ENCODE measurements at regions not wholly inside any gene's neighbourhood (a gene's known extent, or its start where the extent isn't known, plus 50 kb on each side); places are given as distances from the start of the nearest gene placed in this dataset.

DNA sequence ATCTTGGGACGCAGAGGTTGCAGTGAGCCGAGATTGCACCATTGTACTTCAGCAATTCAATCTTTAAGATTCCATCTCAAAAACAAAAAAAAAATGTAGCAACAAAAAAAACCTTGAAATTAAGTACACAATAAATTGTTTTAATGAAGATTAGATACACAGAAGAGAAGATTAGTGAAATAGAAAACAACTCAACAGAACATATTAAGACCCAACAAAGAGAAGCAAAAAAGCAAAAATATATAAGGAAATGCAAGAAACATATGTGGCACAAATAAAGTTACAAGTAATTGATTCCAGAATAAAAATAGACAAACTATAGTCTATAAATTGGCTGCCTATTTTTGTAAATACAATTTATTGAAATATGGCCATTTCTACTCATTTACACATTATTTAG is 445.2 kb downstream of the EPM2A start:
- no peak for DNase-seq (ENCODE audit: low spot score)
- ChIA-PET CTCF (no interaction called here), POLR2A (no interaction called here)
- no peaks in the 10 kb centered on the region for H3K27me3 Mint-ChIP-seq (ENCODE audit: low read depth)
- peaks cover 12% of the 10 kb centered on the region for H3K9me3 Mint-ChIP-seq
- no peak overlapping the region for H3K4me3 Mint-ChIP-seq
- no peak overlapping the region for H3K27ac Mint-ChIP-seq
- peaks cover 11% of the 10 kb centered on the region for H3K4me1 Mint-ChIP-seq
- no peak for ATAC-seq
- no peak for TF ChIP-seq IRF1 (CRISPR knock-in tag; IDR thresholded peaks at IDR 0.05)
- TF ChIP-seq ZNF671 (CRISPR knock-in tag; IDR thresholded peaks at IDR 0.05): no peak
- TF ChIP-seq ZBTB43 (CRISPR knock-in tag; IDR thresholded peaks at IDR 0.05): no peak
- TF ChIP-seq, protein P1, sequence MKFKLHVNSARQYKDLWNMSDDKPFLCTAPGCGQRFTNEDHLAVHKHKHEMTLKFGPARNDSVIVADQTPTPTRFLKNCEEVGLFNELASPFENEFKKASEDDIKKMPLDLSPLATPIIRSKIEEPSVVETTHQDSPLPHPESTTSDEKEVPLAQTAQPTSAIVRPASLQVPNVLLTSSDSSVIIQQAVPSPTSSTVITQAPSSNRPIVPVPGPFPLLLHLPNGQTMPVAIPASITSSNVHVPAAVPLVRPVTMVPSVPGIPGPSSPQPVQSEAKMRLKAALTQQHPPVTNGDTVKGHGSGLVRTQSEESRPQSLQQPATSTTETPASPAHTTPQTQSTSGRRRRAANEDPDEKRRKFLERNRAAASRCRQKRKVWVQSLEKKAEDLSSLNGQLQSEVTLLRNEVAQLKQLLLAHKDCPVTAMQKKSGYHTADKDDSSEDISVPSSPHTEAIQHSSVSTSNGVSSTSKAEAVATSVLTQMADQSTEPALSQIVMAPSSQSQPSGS (CRISPR knock-in tag; IDR thresholded peaks at IDR 0.05; ENCODE audit: borderline replicate concordance, low read depth): no peak
- no peaks in the 10 kb centered on the region; the same call in 1 of the 2 replicates for H3K36me3 Mint-ChIP-seq

DNA sequence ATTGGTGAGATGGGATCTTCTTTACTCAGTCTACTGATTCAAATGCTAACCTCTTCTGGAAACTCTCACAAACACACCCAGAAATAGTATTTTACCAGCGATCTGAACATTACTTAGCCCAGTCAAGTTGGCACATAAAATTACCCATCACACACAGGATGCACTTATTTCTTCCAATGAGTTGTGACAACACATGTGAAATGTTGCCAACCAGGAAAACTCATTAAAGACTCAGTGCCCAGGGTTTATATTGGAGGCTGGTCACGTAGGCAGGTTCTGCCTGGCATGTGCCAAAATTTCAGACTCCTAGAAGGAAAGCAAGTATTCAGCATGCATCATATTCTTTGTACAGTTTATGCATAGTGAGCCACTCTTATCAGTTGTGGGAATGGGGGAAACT is 443.3 kb downstream of the EPM2A start:
- no peaks in the 10 kb centered on the region; the same call in 1 of the 2 replicates for H3K36me3 Mint-ChIP-seq
- CTCF ChIA-PET: no interaction called here
- peaks cover 12% of the 10 kb centered on the region for H3K9me3 Mint-ChIP-seq
- no peak for TF ChIP-seq AFF4 (CRISPR knock-in tag; IDR thresholded peaks at IDR 0.05; ENCODE audit: borderline replicate concordance)
- no peak for TF ChIP-seq OVOL2 (CRISPR knock-in tag; IDR thresholded peaks at IDR 0.05; ENCODE audit: borderline replicate concordance)
- TF ChIP-seq FOXJ3 (CRISPR knock-in tag; IDR thresholded peaks at IDR 0.05; ENCODE audit: borderline replicate concordance): no peak
- DNase-seq (ENCODE audit: low spot score): no peak
- H3K4me3 Mint-ChIP-seq: no peak overlapping the region
- POLR2A ChIA-PET: no interaction called here
- no peak for ATAC-seq
- no peak overlapping the region for H3K27ac Mint-ChIP-seq
- no peaks in the 10 kb centered on the region for H3K27me3 Mint-ChIP-seq (ENCODE audit: low read depth)
- H3K4me1 Mint-ChIP-seq: peaks cover 14% of the 10 kb centered on the region

- no peaks in the 10 kb centered on the region for H3K27me3 Mint-ChIP-seq (ENCODE audit: low read depth)
- no peak overlapping the region for H3K4me3 Mint-ChIP-seq
- ChIA-PET CTCF (no interaction called here), POLR2A (no interaction called here)
- DNase-seq (ENCODE audit: low spot score) (no peak), ATAC-seq (no peak)
- H3K36me3 Mint-ChIP-seq: no peaks in the 10 kb centered on the region; the same call in 1 of the 2 replicates
- no peak overlapping the region for H3K27ac Mint-ChIP-seq
- peaks cover 7% of the 10 kb centered on the region for H3K9me3 Mint-ChIP-seq
- H3K4me1 Mint-ChIP-seq: peaks cover 14% of the 10 kb centered on the region
- TF ChIP-seq IRF2 (CRISPR knock-in tag; IDR thresholded peaks at IDR 0.05; ENCODE audit: borderline replicate concordance, low read depth): no peak
- no peak for TF ChIP-seq ZBTB43 (CRISPR knock-in tag; IDR thresholded peaks at IDR 0.05)
- TF ChIP-seq E2F1 (CRISPR knock-in tag; IDR thresholded peaks at IDR 0.05): no peak
- no peak for TF ChIP-seq ZNF138 (CRISPR knock-in tag; conservative IDR thresholded peaks at IDR 0.05)
- TF ChIP-seq E2F4 (CRISPR knock-in tag; IDR thresholded peaks at IDR 0.05; ENCODE audit: borderline replicate concordance, low read depth): no peak
- no peak for TF ChIP-seq NR3C1 (CRISPR knock-in tag; conservative IDR thresholded peaks at IDR 0.05; ENCODE audit: low read depth)
- TF ChIP-seq EMX1 (CRISPR knock-in tag; IDR thresholded peaks at IDR 0.05): no peak
- TF ChIP-seq ETV6 (CRISPR knock-in tag; IDR thresholded peaks at IDR 0.05): no peak
- TF ChIP-seq ZMAT4 (CRISPR knock-in tag; IDR thresholded peaks at IDR 0.05): no peak
- TF ChIP-seq ZNF317 (CRISPR knock-in tag; IDR thresholded peaks at IDR 0.05; ENCODE audit: borderline replicate concordance, low read depth): no peak
- TF ChIP-seq TEAD1 (CRISPR knock-in tag; IDR thresholded peaks at IDR 0.05): no peak
- TF ChIP-seq, protein P2, sequence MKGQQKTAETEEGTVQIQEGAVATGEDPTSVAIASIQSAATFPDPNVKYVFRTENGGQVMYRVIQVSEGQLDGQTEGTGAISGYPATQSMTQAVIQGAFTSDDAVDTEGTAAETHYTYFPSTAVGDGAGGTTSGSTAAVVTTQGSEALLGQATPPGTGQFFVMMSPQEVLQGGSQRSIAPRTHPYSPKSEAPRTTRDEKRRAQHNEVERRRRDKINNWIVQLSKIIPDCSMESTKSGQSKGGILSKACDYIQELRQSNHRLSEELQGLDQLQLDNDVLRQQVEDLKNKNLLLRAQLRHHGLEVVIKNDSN (CRISPR knock-in tag; IDR thresholded peaks at IDR 0.05): no peak
- no peak for TF ChIP-seq CREM (CRISPR knock-in tag; IDR thresholded peaks at IDR 0.05)
Observed at GRCh38 chr6:145294942-145295341, 440.4 kb downstream of the EPM2A start.

Measured in WTC11 (cell line).